K562 (cell line): ENCODE measurements at regions not wholly inside any gene's neighbourhood (a gene's known extent, or its start where the extent isn't known, plus 50 kb on each side); places are given as distances from the start of the nearest gene placed in this dataset.

Experiments used
- GATA2 ChIP-seq: sonication (generic); formaldehyde crosslinking; IDR thresholded peaks from 2 replicates; pipeline ENCODE4 v1.4.0; 2020; ENCODE audit warnings: mild to moderate bottlenecking, missing genetic modification reagents
- MXI1 ChIP-seq: IDR thresholded peaks from 2 replicates; pipeline ENCODE4 v1.6.1; 2011; ENCODE audit warnings: low read depth, mild to moderate bottlenecking, improper control_type of control experiment, low read length
- NFE2L1 ChIP-seq: fragments of 450-650 bp; IDR thresholded peaks from 2 replicates; pipeline ENCODE4 v1.6.1; 2016; ENCODE audit warnings: missing genetic modification characterization, low read depth, mild to moderate bottlenecking, missing compliant biosample characterization, moderate library complexity, borderline replicate concordance
- POLR2A ChIP-seq: fragments of 450-650 bp; conservative IDR thresholded peaks from 2 replicates; pipeline ENCODE4 v1.6.1; 2016
- RFX5 ChIP-seq: IDR thresholded peaks from 2 replicates; pipeline ENCODE4 v1.6.1; 2011; ENCODE audit warnings: low read depth, mild to moderate bottlenecking, improper control_type of control experiment, low read length
- SAFB ChIP-seq: fragments of 200-400 bp; formaldehyde crosslinking; IDR thresholded peaks from 2 replicates; pipeline ENCODE4 v1.6.1; 2017; ENCODE audit warnings: low read depth, low read length, borderline replicate concordance
- SIRT6 ChIP-seq: IDR thresholded peaks from one replicate; pipeline ENCODE4 v1.6.1; 2012; ENCODE audit warnings: low read depth, mild to moderate bottlenecking, control low read depth, inconsistent platforms, low read length, moderate library complexity
- XRCC5 ChIP-seq: fragments of 200-400 bp; formaldehyde crosslinking; IDR thresholded peaks from 2 replicates; pipeline ENCODE4 v1.6.1; 2017; ENCODE audit warnings: low read depth, mild to moderate bottlenecking, low read length
- ZNF766 ChIP-seq: fragments of 200-800 bp; sonication (Bioruptor generic); conservative IDR thresholded peaks from 2 replicates; pipeline ENCODE4 v1.6.1; 2016; ENCODE audit warnings: missing genetic modification characterization, missing compliant biosample characterization
- TF ChIP-seq, protein P1 (sequence below): fragments of 450-650 bp; IDR thresholded peaks from one replicate; pipeline ENCODE4 v1.6.1; 2018; ENCODE audit warnings: mild to moderate bottlenecking, moderate library complexity; ENCODE audit not compliant: partially characterized antibody
- TF ChIP-seq, protein P2 (sequence below): fragments of 450-650 bp; IDR thresholded peaks from 2 replicates; pipeline ENCODE4 v1.6.1; 2016; ENCODE audit warnings: missing biosample characterization, missing genetic modification characterization
- TF ChIP-seq, protein P3 (sequence below), 2 experiments: fragments of 450-650 bp in 1 of 2; IDR thresholded peaks; 2 replicates each; pipeline ENCODE4 v1.6.1; 2011 to 2017; ENCODE audit warnings: low read depth in 2 of 2, antibody characterized with exemption in 1 of 2, borderline replicate concordance in 1 of 2, low read length in 1 of 2, mild to moderate bottlenecking in 1 of 2, mixed read lengths in 1 of 2; ENCODE audit not compliant: control insufficient read depth in 1 of 2
- TF ChIP-seq, protein P4 (sequence below), 3 experiments: IDR thresholded peaks in 2 of 3; conservative IDR thresholded peaks in 1 of 3; 2 replicates each; pipeline ENCODE4 v1.5.1; 2011 to 2012; ENCODE audit warnings: low read length in 3 of 3, mild to moderate bottlenecking in 3 of 3, control low read depth in 2 of 3, improper control_type of control experiment in 1 of 3, inconsistent platforms in 1 of 3, low read depth in 1 of 3, mixed read lengths in 1 of 3, moderate library complexity in 1 of 3; ENCODE audit not compliant: insufficient read depth in 2 of 3

DNA sequence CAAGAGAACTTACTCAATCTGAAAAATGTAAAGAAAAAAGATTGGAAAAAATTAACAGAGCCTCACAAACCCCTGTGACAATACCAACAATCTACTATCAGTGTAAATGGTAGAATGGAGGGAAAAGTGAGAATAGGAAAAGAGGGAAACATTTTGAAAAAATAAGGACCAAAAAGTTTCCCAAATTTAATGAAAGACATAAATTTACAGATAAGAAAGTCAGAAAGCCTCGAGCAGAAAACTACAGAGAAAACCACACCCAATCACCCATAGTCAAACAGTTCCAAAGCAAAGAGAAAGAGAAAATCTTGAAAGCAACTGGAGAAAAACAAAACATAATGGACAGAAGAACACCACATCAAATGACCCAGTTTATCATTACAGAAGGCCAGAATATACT is 142.7 kb upstream of the DIO3 start:
- no peak for TF ChIP-seq GATA2
- TF ChIP-seq ZNF766 (CRISPR knock-in tag), result no peak
- TF ChIP-seq, protein P1, sequence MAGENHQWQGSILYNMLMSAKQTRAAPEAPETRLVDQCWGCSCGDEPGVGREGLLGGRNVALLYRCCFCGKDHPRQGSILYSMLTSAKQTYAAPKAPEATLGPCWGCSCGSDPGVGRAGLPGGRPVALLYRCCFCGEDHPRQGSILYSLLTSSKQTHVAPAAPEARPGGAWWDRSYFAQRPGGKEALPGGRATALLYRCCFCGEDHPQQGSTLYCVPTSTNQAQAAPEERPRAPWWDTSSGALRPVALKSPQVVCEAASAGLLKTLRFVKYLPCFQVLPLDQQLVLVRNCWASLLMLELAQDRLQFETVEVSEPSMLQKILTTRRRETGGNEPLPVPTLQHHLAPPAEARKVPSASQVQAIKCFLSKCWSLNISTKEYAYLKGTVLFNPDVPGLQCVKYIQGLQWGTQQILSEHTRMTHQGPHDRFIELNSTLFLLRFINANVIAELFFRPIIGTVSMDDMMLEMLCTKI, result no peak
- TF ChIP-seq POLR2A, result no peak
- TF ChIP-seq, protein P2, sequence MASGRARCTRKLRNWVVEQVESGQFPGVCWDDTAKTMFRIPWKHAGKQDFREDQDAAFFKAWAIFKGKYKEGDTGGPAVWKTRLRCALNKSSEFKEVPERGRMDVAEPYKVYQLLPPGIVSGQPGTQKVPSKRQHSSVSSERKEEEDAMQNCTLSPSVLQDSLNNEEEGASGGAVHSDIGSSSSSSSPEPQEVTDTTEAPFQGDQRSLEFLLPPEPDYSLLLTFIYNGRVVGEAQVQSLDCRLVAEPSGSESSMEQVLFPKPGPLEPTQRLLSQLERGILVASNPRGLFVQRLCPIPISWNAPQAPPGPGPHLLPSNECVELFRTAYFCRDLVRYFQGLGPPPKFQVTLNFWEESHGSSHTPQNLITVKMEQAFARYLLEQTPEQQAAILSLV (tag), result no peak
- TF ChIP-seq SIRT6, result no peak
- TF ChIP-seq NFE2L1 (tag), result no peak
- no peak for TF ChIP-seq SAFB
- no peak for TF ChIP-seq XRCC5
- no peak for TF ChIP-seq MXI1
- TF ChIP-seq, protein P3, sequence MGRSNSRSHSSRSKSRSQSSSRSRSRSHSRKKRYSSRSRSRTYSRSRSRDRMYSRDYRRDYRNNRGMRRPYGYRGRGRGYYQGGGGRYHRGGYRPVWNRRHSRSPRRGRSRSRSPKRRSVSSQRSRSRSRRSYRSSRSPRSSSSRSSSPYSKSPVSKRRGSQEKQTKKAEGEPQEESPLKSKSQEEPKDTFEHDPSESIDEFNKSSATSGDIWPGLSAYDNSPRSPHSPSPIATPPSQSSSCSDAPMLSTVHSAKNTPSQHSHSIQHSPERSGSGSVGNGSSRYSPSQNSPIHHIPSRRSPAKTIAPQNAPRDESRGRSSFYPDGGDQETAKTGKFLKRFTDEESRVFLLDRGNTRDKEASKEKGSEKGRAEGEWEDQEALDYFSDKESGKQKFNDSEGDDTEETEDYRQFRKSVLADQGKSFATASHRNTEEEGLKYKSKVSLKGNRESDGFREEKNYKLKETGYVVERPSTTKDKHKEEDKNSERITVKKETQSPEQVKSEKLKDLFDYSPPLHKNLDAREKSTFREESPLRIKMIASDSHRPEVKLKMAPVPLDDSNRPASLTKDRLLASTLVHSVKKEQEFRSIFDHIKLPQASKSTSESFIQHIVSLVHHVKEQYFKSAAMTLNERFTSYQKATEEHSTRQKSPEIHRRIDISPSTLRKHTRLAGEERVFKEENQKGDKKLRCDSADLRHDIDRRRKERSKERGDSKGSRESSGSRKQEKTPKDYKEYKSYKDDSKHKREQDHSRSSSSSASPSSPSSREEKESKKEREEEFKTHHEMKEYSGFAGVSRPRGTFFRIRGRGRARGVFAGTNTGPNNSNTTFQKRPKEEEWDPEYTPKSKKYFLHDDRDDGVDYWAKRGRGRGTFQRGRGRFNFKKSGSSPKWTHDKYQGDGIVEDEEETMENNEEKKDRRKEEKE (IDR thresholded peaks at IDR 0.05; ENCODE audit: borderline replicate concordance in 1 of 2, control insufficient read depth in 1 of 2, low read depth in 2 of 2, low read length in 1 of 2), result no peak
- TF ChIP-seq, protein P4, sequence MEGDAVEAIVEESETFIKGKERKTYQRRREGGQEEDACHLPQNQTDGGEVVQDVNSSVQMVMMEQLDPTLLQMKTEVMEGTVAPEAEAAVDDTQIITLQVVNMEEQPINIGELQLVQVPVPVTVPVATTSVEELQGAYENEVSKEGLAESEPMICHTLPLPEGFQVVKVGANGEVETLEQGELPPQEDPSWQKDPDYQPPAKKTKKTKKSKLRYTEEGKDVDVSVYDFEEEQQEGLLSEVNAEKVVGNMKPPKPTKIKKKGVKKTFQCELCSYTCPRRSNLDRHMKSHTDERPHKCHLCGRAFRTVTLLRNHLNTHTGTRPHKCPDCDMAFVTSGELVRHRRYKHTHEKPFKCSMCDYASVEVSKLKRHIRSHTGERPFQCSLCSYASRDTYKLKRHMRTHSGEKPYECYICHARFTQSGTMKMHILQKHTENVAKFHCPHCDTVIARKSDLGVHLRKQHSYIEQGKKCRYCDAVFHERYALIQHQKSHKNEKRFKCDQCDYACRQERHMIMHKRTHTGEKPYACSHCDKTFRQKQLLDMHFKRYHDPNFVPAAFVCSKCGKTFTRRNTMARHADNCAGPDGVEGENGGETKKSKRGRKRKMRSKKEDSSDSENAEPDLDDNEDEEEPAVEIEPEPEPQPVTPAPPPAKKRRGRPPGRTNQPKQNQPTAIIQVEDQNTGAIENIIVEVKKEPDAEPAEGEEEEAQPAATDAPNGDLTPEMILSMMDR (IDR thresholded peaks at IDR 0.05 in 2 of 3, conservative IDR thresholded peaks at IDR 0.05 in 1 of 3; ENCODE audit: insufficient read depth in 2 of 3, low read depth in 1 of 3, low read length in 3 of 3), result no peak
- no peak for TF ChIP-seq RFX5
